Muscle layer of colon (tissue), 2 donors: ENCODE measurements at regions not wholly inside any gene's neighbourhood (a gene's known extent, or its start where the extent isn't known, plus 50 kb on each side); places are given as distances from the start of the nearest gene placed in this dataset.

Source experiments
- H3K27ac ChIP-seq: one replicate; pipeline ENCODE4 v1.7.0; 2013; ENCODE audit warnings: low read depth, mild to moderate bottlenecking, low read length, moderate library complexity
- H3K27me3 ChIP-seq, 2 donors: one replicate each; pipeline ENCODE4 v1.7.0; 2013; ENCODE audit warnings: low read length in 2 of 2, mild to moderate bottlenecking in 2 of 2; ENCODE audit not compliant: insufficient read depth in 2 of 2, control insufficient read depth in 1 of 2
- H3K36me3 ChIP-seq: one replicate; pipeline ENCODE4 v1.7.0; 2013; ENCODE audit warnings: mild to moderate bottlenecking, low read length; ENCODE audit not compliant: insufficient read depth
- H3K4me1 ChIP-seq: one replicate; pipeline ENCODE4 v1.7.0; 2013; ENCODE audit warnings: mild to moderate bottlenecking, low read length; ENCODE audit not compliant: insufficient read depth
- H3K4me3 ChIP-seq, 2 donors: one replicate each; pipeline ENCODE4 v1.7.0; 2013; ENCODE audit warnings: low read length in 2 of 2, low read depth in 1 of 2, mild to moderate bottlenecking in 1 of 2, moderate library complexity in 1 of 2
- H3K9ac ChIP-seq: one replicate; pipeline ENCODE4 v1.7.0; 2013; ENCODE audit warnings: low read length
- H3K9me3 ChIP-seq: one replicate; pipeline ENCODE4 v1.7.0; 2013; ENCODE audit warnings: mild to moderate bottlenecking, low read length
- donor health status: abdominal sarcoma.
- donor health status: Adenocarcinoma of cecum.

- H3K27me3 ChIP-seq = no peaks in the 10 kb centered on the region
- no peak overlapping the region for H3K4me3 ChIP-seq
Measured at GRCh38 chr2:222102575-222103349, 196.0 kb downstream of the PAX3 start.

GRCh38 chr2:222100704-222101699, 197.8 kb downstream of the PAX3 start:
- Histone ChIP-seq H3K27me3 (no peaks in the 10 kb centered on the region), H3K9ac (no peak overlapping the region), H3K4me1 (no peaks in the 10 kb centered on the region)

More at GRCh38 chr2:222102575-222103349, 196.0 kb downstream of the PAX3 start:
- Histone ChIP-seq H3K9me3 (no peaks in the 10 kb centered on the region), H3K27ac (no peak overlapping the region), H3K4me1 (no peaks in the 10 kb centered on the region), H3K9ac (no peak overlapping the region), H3K36me3 (no peaks in the 10 kb centered on the region)

GRCh38 chr2:222088561-222088960, 210.2 kb downstream of the PAX3 start:
- H3K4me3 ChIP-seq = no peak overlapping the region

More at GRCh38 chr2:222100704-222101699, 197.8 kb downstream of the PAX3 start:
- Histone ChIP-seq H3K4me3 (no peak overlapping the region), H3K9me3 (no peaks in the 10 kb centered on the region), H3K27ac (no peak overlapping the region), H3K36me3 (no peaks in the 10 kb centered on the region)

GRCh38 chr2:222087998-222088397, 210.8 kb downstream of the PAX3 start:
- Histone ChIP-seq H3K27me3 (no peaks in the 10 kb centered on the region), H3K36me3 (no peaks in the 10 kb centered on the region), H3K9ac (no peak overlapping the region), H3K9me3 (no peaks in the 10 kb centered on the region), H3K27ac (no peak overlapping the region), H3K4me1 (no peaks in the 10 kb centered on the region), H3K4me3 (no peak overlapping the region)

More at GRCh38 chr2:222088561-222088960, 210.2 kb downstream of the PAX3 start:
- Histone ChIP-seq H3K9ac (no peak overlapping the region), H3K4me1 (no peaks in the 10 kb centered on the region), H3K9me3 (no peaks in the 10 kb centered on the region), H3K36me3 (no peaks in the 10 kb centered on the region), H3K27me3 (no peaks in the 10 kb centered on the region), H3K27ac (no peak overlapping the region)

GRCh38 chr2:222082201-222082600, 216.6 kb downstream of the PAX3 start:
- no peaks in the 10 kb centered on the region for H3K9me3 ChIP-seq
- H3K27ac ChIP-seq = no peak overlapping the region
- no peak overlapping the region for H3K4me3 ChIP-seq
- no peaks in the 10 kb centered on the region for H3K36me3 ChIP-seq
- no peaks in the 10 kb centered on the region for H3K4me1 ChIP-seq
- H3K27me3 ChIP-seq = no peaks in the 10 kb centered on the region
- no peak overlapping the region for H3K9ac ChIP-seq

GRCh38 chr2:222080141-222080540, 218.7 kb downstream of the PAX3 start:
- Histone ChIP-seq H3K4me1 (no peaks in the 10 kb centered on the region), H3K4me3 (no peak overlapping the region), H3K27me3 (no peaks in the 10 kb centered on the region), H3K36me3 (no peaks in the 10 kb centered on the region), H3K9me3 (no peaks in the 10 kb centered on the region), H3K9ac (no peak overlapping the region), H3K27ac (no peak overlapping the region)

- no peak overlapping the region for H3K9ac ChIP-seq
- H3K4me1 ChIP-seq = no peaks in the 10 kb centered on the region
- no peaks in the 10 kb centered on the region for H3K27me3 ChIP-seq
- H3K36me3 ChIP-seq = no peaks in the 10 kb centered on the region
- no peak overlapping the region for H3K4me3 ChIP-seq
- no peak overlapping the region for H3K27ac ChIP-seq
- H3K9me3 ChIP-seq = no peaks in the 10 kb centered on the region
Measured at GRCh38 chr2:222076973-222077690, 221.7 kb downstream of the PAX3 start.

GRCh38 chr2:222074674-222075073, 224.1 kb downstream of the PAX3 start:
- no peak overlapping the region for H3K9ac ChIP-seq
- H3K4me1 ChIP-seq = no peaks in the 10 kb centered on the region
- no peak overlapping the region for H3K4me3 ChIP-seq
- no peaks in the 10 kb centered on the region for H3K36me3 ChIP-seq
- H3K27me3 ChIP-seq = no peaks in the 10 kb centered on the region
- H3K27ac ChIP-seq = no peak overlapping the region
- H3K9me3 ChIP-seq = no peaks in the 10 kb centered on the region

- H3K27me3 ChIP-seq = no peaks in the 10 kb centered on the region
- H3K9ac ChIP-seq = no peak overlapping the region
- H3K9me3 ChIP-seq = no peaks in the 10 kb centered on the region
- H3K27ac ChIP-seq = no peak overlapping the region
- H3K4me1 ChIP-seq = no peaks in the 10 kb centered on the region
- no peak overlapping the region for H3K4me3 ChIP-seq
- H3K36me3 ChIP-seq = no peaks in the 10 kb centered on the region
Measured at GRCh38 chr2:222071911-222072310, 226.9 kb downstream of the PAX3 start.

- Histone ChIP-seq H3K27ac (no peak overlapping the region), H3K4me3 (no peak overlapping the region), H3K9me3 (no peaks in the 10 kb centered on the region), H3K36me3 (no peaks in the 10 kb centered on the region), H3K27me3 (no peaks in the 10 kb centered on the region), H3K4me1 (no peaks in the 10 kb centered on the region), H3K9ac (no peak overlapping the region)
Measured at GRCh38 chr2:222064286-222064685, 234.5 kb downstream of the PAX3 start.
